B cell (primary cell): ENCODE measurements at regions not wholly inside any gene's neighbourhood (a gene's known extent, or its start where the extent isn't known, plus 50 kb on each side); places are given as distances from the start of the nearest gene placed in this dataset.

Experiments used
- ATAC-seq: fragments of 200-7000 bp; cut with Tn5 transposase; one replicate; pipeline ENCODE4 v1.10.0; 2021; ENCODE audit warnings: low read depth, mild to moderate bottlenecking, moderate number of reproducible peaks, moderate library complexity
- CTCF ChIA-PET: fragments of 350-600 bp; sonication (Branson Sonifier 250); formaldehyde crosslinking; loops from one replicate; lab custom pipeline; 2021; ENCODE audit warnings: antibody characterized with exemption, inconsistent platforms; lab: Charles Lee
- POLR2A ChIA-PET: fragments of 350-600 bp; sonication (Branson Sonifier 250); formaldehyde crosslinking; loops from one replicate; lab custom pipeline; 2021; ENCODE audit warnings: antibody characterized with exemption; lab: Charles Lee
- DNase-seq: peaks from one replicate; pipeline ENCODE4 v3.0.0; 2013
- H2AFZ ChIP-seq: 2 replicates; pipeline ENCODE4 v1.6.1; 2012; ENCODE audit warnings: mild to moderate bottlenecking, low read depth, low read length; ENCODE audit not compliant: insufficient read depth, poor library complexity, severe bottlenecking
- H3K27ac ChIP-seq, 2 donors: 1 replicate in 1 of 2; 2 replicates in 1 of 2; pipeline ENCODE4 v1.5.1; 2012 to 2013; ENCODE audit warnings: low read length in 2 of 2, mild to moderate bottlenecking in 2 of 2, moderate library complexity in 1 of 2
- H3K27me3 ChIP-seq, 4 experiments: fragments of 200-600 bp in 1 of 4; sonication (generic) in 1 of 4; replicated peaks in 1 of 4; 1 replicate in 2 of 4; 2 replicates in 2 of 4; pipeline versions ENCODE4 v1.6.1 to v1.7.0; 2013 to 2016; ENCODE audit warnings: low read length in 3 of 4, mild to moderate bottlenecking in 2 of 4, mixed read lengths in 1 of 4, moderate library complexity in 1 of 4; ENCODE audit not compliant: insufficient read depth in 4 of 4, control insufficient read depth in 3 of 4; ENCODE audit errors: control extremely low read depth in 1 of 4
- H3K36me3 ChIP-seq, 2 experiments: replicated peaks in 1 of 2; 1 replicate in 1 of 2; 2 replicates in 1 of 2; pipeline versions ENCODE4 v1.6.1 to v1.7.1; 2013; ENCODE audit warnings: low read length in 1 of 2; ENCODE audit not compliant: insufficient read depth in 2 of 2, control insufficient read depth in 1 of 2; ENCODE audit errors: control extremely low read depth in 1 of 2, extremely low read depth in 1 of 2
- H3K4me1 ChIP-seq, 2 donors: fragments of 200-600 bp in 1 of 2; sonication (generic) in 1 of 2; 1 replicate in 1 of 2; 2 replicates in 1 of 2; pipeline versions ENCODE4 v1.5.1 to v1.6.1; 2013 to 2017; ENCODE audit warnings: low read length in 2 of 2; ENCODE audit not compliant: control insufficient read depth in 2 of 2, insufficient read depth in 2 of 2
- H3K4me2 ChIP-seq: replicated peaks from 2 replicates; pipeline ENCODE3; 2012; ENCODE audit warnings: mild to moderate bottlenecking, low read depth, low read length; ENCODE audit not compliant: poor library complexity, severe bottlenecking
- H3K4me3 ChIP-seq, 5 experiments: fragments of 200-600 bp in 1 of 5; sonication (generic) in 1 of 5; 1 replicate in 3 of 5; 2 replicates in 2 of 5; pipeline versions ENCODE4 v1.5.1 to v1.7.0; 2011 to 2016; ENCODE audit warnings: low read length in 4 of 5, mild to moderate bottlenecking in 4 of 5, low read depth in 2 of 5, control low read depth in 1 of 5, moderate library complexity in 1 of 5; ENCODE audit not compliant: insufficient read depth in 1 of 5; ENCODE audit errors: control extremely low read depth in 1 of 5, extremely low read depth in 1 of 5
- H3K79me2 ChIP-seq: fragments of 200-600 bp; sonication (generic); one replicate; pipeline ENCODE4 v1.6.0; 2016; ENCODE audit warnings: low read length; ENCODE audit not compliant: control insufficient read depth, insufficient read depth
- H3K9ac ChIP-seq: fragments of 200-600 bp; sonication (generic); 2 replicates; pipeline ENCODE4 v1.6.1; 2017; ENCODE audit warnings: mild to moderate bottlenecking, low read length, moderate library complexity
- H3K9me3 ChIP-seq, 3 donors: one replicate each; pipeline versions ENCODE4 v1.6.1 to v1.7.1; 2013; ENCODE audit warnings: low read length in 2 of 3; ENCODE audit not compliant: control insufficient read depth in 2 of 3, insufficient read depth in 1 of 3; ENCODE audit errors: control extremely low read depth in 1 of 3
- H4K20me1 ChIP-seq: 2 replicates; pipeline ENCODE4 v1.6.0; 2012; ENCODE audit warnings: mild to moderate bottlenecking, low read length; ENCODE audit not compliant: insufficient read depth, control insufficient read depth, poor library complexity, severe bottlenecking
- H3K27ac Mint-ChIP-seq: one replicate; pipeline ENCODE4 v1.8.0; 2021; ENCODE audit warnings: mixed read lengths
- H3K27me3 Mint-ChIP-seq: one replicate; pipeline ENCODE4 v1.8.0; 2021; ENCODE audit warnings: mixed read lengths
- H3K4me1 Mint-ChIP-seq: one replicate; pipeline ENCODE4 v1.8.0; 2021; ENCODE audit warnings: mixed read lengths
- H3K4me3 Mint-ChIP-seq: one replicate; pipeline ENCODE4 v1.8.0; 2021; ENCODE audit warnings: mixed read lengths
- H3K9me3 Mint-ChIP-seq: one replicate; pipeline ENCODE4 v1.8.0; 2022; ENCODE audit warnings: mixed read lengths; ENCODE audit not compliant: insufficient read depth
- CTCF ChIP-seq: fragments of 200-600 bp; IDR thresholded peaks from one replicate; pipeline ENCODE4 v1.8.0; 2022; ENCODE audit warnings: antibody characterized with exemption, mild to moderate bottlenecking
- EZH2 ChIP-seq: IDR thresholded peaks from 2 replicates; pipeline ENCODE4 v1.6.1; 2012; ENCODE audit warnings: borderline replicate concordance, low read depth, mild to moderate bottlenecking, moderate library complexity, low read length; ENCODE audit not compliant: insufficient read depth, poor library complexity, severe bottlenecking
- WGBS: methylation state at CpG from one replicate; pipeline ENCODE4 v1.1.5; 2013; ENCODE audit warnings: missing lambda C conversion rate; ENCODE audit not compliant: insufficient coverage; 5-methylcytosine and 5-hydroxymethylcytosine counted together
- intact Hi-C: fragments of 100-400 bp; cut with micrococcal nuclease; formaldehyde crosslinking; loops from one replicate; pipeline ENCODE4 v1.10.0; 2022

- Histone ChIP-seq H4K20me1 (no peaks in the 10 kb centered on the region), H3K4me2 (no peak overlapping the region), H3K4me1 (no peaks in the 10 kb centered on the region), H3K4me3 (no peak overlapping the region), H3K79me2 (no peaks in the 10 kb centered on the region), H3K36me3 (no peaks in the 10 kb centered on the region), H3K9ac (no peak overlapping the region), H3K27me3 (no peaks in the 10 kb centered on the region), H3K27ac (no peak overlapping the region), H3K9me3 (peaks cover 0 to 8% (median 0%) of the 10 kb centered on the region in 3 donors), H2AFZ (no peak overlapping the region)
- H3K27me3 Mint-ChIP-seq: no peaks in the 10 kb centered on the region
- ChIA-PET POLR2A (no interaction called here), CTCF (no interaction called here)
- TF ChIP-seq EZH2 (no peak), CTCF (no peak)
- H3K27ac Mint-ChIP-seq: no peak overlapping the region
- no peak for ATAC-seq
- no peak overlapping the region for H3K4me3 Mint-ChIP-seq
- WGBS: 84% methylated on average over 5 of the region's 8 CpGs
- no peaks in the 10 kb centered on the region for H3K4me1 Mint-ChIP-seq
- DNase-seq: no peak
- H3K9me3 Mint-ChIP-seq: no peaks in the 10 kb centered on the region
- intact Hi-C loops: no loop called here
These were observed 110.1 kb upstream of the TBX3 start for GRCh38 chr12:114794049-114794558.

- Histone ChIP-seq H3K27me3 (no peaks in the 10 kb centered on the region), H3K4me2 (no peak overlapping the region), H4K20me1 (no peaks in the 10 kb centered on the region), H3K9ac (no peak overlapping the region), H3K4me3 (no peak overlapping the region), H3K27ac (no peak overlapping the region), H3K4me1 (no peaks in the 10 kb centered on the region), H3K79me2 (no peaks in the 10 kb centered on the region), H2AFZ (no peak overlapping the region), H3K36me3 (no peaks in the 10 kb centered on the region), H3K9me3 (peaks cover 0 to 12% (median 0%) of the 10 kb centered on the region in 3 donors)
- no peaks in the 10 kb centered on the region for H3K4me1 Mint-ChIP-seq
- CTCF ChIA-PET: no interaction called here
- no peak for DNase-seq
- POLR2A ChIA-PET: no interaction called here
- H3K27ac Mint-ChIP-seq: no peak overlapping the region
- H3K9me3 Mint-ChIP-seq: no peaks in the 10 kb centered on the region
- no peak for ATAC-seq
- no peaks in the 10 kb centered on the region for H3K27me3 Mint-ChIP-seq
- intact Hi-C loops: no loop called here
- WGBS: 60% methylated on average over 1 of the region's 1 CpG
- TF ChIP-seq EZH2: no peak
- TF ChIP-seq CTCF: no peak
- no peak overlapping the region for H3K4me3 Mint-ChIP-seq
These were observed 106.3 kb upstream of the TBX3 start for GRCh38 chr12:114790276-114790675.
